ENCODE measurements at regions not wholly inside any gene's neighbourhood (a gene's known extent, or its start where the extent isn't known, plus 50 kb on each side); places are given as distances from the start of the nearest gene placed in this dataset.

DNA sequence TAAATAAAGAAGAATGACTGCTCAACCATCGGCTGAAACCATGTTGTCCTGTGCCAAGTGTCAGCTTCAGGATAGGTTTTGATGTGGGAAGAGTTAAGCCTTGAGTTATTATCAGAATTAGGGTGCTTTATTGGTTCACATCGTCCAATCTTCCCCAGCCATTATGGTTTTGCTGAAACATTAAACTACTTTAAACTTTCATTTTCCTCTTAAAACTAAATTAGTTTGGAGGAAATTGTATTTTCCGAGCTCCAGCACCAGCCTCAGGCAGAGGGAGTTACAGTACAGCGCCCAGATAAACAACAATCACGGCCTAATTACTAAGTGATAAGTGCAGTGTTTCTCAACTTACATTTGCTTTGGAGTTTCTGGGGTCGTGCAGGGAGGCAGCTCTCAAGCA is 80.2 kb downstream of the TMEM114 start:
- H3K27me3 Mint-ChIP-seq (ENCODE audit: unreplicated experiment): peaks cover 2% of the 10 kb centered on the region
- TF ChIP-seq, protein P1, sequence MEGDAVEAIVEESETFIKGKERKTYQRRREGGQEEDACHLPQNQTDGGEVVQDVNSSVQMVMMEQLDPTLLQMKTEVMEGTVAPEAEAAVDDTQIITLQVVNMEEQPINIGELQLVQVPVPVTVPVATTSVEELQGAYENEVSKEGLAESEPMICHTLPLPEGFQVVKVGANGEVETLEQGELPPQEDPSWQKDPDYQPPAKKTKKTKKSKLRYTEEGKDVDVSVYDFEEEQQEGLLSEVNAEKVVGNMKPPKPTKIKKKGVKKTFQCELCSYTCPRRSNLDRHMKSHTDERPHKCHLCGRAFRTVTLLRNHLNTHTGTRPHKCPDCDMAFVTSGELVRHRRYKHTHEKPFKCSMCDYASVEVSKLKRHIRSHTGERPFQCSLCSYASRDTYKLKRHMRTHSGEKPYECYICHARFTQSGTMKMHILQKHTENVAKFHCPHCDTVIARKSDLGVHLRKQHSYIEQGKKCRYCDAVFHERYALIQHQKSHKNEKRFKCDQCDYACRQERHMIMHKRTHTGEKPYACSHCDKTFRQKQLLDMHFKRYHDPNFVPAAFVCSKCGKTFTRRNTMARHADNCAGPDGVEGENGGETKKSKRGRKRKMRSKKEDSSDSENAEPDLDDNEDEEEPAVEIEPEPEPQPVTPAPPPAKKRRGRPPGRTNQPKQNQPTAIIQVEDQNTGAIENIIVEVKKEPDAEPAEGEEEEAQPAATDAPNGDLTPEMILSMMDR (IDR thresholded peaks at IDR 0.05; ENCODE audit: unreplicated experiment): no peak
- no peaks in the 10 kb centered on the region for H3K36me3 Mint-ChIP-seq (ENCODE audit: low read depth, unreplicated experiment)
- no peaks in the 10 kb centered on the region for H3K4me1 Mint-ChIP-seq (ENCODE audit: unreplicated experiment)
- DNase-seq (ENCODE audit: low spot score): no peak
- no peak overlapping the region for H3K4me3 Mint-ChIP-seq (ENCODE audit: unreplicated experiment)
- H3K9me3 Mint-ChIP-seq (ENCODE audit: unreplicated experiment): no peaks in the 10 kb centered on the region
- no peak overlapping the region for H3K27ac Mint-ChIP-seq (ENCODE audit: unreplicated experiment)

DNA sequence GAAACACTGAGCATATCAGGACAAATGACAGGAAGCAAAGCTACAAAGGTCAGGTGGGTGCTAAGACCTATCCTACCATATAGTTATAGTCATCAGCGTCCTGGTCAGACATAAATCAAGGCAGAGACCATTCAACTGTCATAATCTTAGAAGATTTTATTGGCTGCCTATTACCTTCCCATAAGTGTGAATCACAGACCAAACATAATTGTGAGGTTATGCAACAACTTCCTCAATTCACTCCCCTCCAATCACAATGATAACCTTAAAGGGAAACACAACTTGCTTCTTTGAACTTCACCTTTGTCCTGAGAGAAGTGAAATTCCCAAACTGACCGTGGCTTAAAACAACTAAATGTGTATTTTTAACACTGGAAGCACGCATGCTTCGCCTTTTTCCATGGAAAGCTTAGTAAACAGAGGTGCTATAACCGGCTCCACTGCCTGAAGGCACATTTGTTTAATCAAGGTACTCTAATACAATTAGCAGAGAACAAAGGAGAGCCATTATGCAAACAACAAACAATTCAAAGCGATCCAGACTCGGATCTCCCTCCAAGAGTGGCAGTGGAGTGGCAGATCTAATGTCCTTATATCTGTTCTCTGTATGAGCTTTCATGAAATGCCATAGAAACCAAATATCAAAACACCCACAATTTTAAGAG is 84.9 kb downstream of the TMEM114 start:
- Mint-ChIP-seq H3K27me3 (ENCODE audit: unreplicated experiment) (peaks cover 3% of the 10 kb centered on the region), H3K27ac (ENCODE audit: unreplicated experiment) (no peak overlapping the region), H3K36me3 (ENCODE audit: low read depth, unreplicated experiment) (no peaks in the 10 kb centered on the region), H3K9me3 (ENCODE audit: unreplicated experiment) (no peaks in the 10 kb centered on the region), H3K4me1 (ENCODE audit: unreplicated experiment) (no peaks in the 10 kb centered on the region), H3K4me3 (ENCODE audit: unreplicated experiment) (no peak overlapping the region)
- DNase-seq (ENCODE audit: low spot score): no peak
- TF ChIP-seq, protein P1 (IDR thresholded peaks at IDR 0.05; ENCODE audit: unreplicated experiment): no peak

DNA sequence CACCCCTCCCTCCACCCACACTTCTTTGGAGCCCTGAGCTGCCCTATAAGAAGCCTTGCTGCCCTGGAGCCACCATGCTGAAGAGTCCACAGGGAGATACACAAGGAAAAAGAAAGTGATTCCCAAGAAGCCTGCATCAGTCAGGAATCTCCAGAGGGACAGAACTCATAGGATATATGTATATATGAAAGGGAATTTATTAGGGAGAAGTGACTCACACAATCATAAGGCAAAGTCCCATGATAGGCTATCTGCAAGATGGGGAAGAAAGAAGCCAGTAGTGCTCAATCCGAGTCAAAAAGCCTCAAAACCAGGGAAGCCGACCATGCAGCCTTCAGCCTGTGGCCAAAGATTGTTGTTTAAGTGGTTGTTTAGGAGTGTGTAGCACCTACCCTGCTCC is 87.9 kb downstream of the TMEM114 start:
- TF ChIP-seq, protein P1 (IDR thresholded peaks at IDR 0.05; ENCODE audit: unreplicated experiment): no peak
- H3K4me3 Mint-ChIP-seq (ENCODE audit: unreplicated experiment): no peak overlapping the region
- peaks cover 4% of the 10 kb centered on the region for H3K27me3 Mint-ChIP-seq (ENCODE audit: unreplicated experiment)
- H3K4me1 Mint-ChIP-seq (ENCODE audit: unreplicated experiment): no peaks in the 10 kb centered on the region
- H3K36me3 Mint-ChIP-seq (ENCODE audit: low read depth, unreplicated experiment): no peaks in the 10 kb centered on the region
- H3K27ac Mint-ChIP-seq (ENCODE audit: unreplicated experiment): no peak overlapping the region
- H3K9me3 Mint-ChIP-seq (ENCODE audit: unreplicated experiment): no peaks in the 10 kb centered on the region
- DNase-seq (ENCODE audit: low spot score): no peak

DNA sequence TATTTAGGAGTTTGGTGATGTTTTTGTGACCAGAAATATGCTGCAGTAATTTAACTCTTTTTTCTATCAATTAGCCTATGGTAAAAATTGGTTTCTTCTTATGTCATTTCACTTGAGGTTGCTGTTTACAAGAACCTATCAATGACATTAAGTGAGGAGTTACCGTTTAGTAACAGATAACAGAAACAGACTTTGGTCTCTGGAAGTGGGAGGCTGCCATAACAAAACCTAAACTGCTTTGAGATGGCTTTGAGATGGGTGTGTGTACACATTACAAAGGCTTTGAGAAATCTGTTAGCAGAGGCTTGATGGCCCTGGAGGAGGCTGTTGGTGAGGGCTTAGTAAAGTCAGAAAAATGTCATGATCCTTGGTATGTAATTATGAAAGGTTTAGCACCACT is 90.0 kb downstream of the TMEM114 start:
- H3K36me3 Mint-ChIP-seq (ENCODE audit: low read depth, unreplicated experiment): no peaks in the 10 kb centered on the region
- H3K27ac Mint-ChIP-seq (ENCODE audit: unreplicated experiment): no peak overlapping the region
- peaks cover 4% of the 10 kb centered on the region for H3K27me3 Mint-ChIP-seq (ENCODE audit: unreplicated experiment)
- no peak overlapping the region for H3K4me3 Mint-ChIP-seq (ENCODE audit: unreplicated experiment)
- no peaks in the 10 kb centered on the region for H3K4me1 Mint-ChIP-seq (ENCODE audit: unreplicated experiment)
- no peak for DNase-seq (ENCODE audit: low spot score)
- H3K9me3 Mint-ChIP-seq (ENCODE audit: unreplicated experiment): no peaks in the 10 kb centered on the region
- TF ChIP-seq, protein P1 (IDR thresholded peaks at IDR 0.05; ENCODE audit: unreplicated experiment): no peak

DNA sequence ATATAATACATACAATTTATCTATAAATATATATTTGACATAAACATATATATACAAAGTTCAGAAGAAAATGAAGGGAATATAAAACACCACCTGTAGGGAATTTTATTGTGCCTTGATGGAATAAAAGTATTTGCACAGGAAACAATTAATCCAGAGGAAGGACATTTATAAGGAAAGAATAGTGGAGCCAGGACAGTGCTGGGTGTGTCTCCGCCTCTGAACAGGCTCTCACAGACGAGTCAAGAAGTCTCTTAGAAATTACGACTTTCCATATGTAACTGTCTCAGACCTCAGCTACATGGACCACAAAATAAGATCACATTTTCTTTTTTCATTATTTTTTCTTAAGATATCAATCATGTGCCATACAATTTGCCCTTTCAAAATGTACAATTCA is 93.9 kb downstream of the TMEM114 start:
- H3K9me3 Mint-ChIP-seq (ENCODE audit: unreplicated experiment): no peaks in the 10 kb centered on the region
- H3K36me3 Mint-ChIP-seq (ENCODE audit: low read depth, unreplicated experiment): no peaks in the 10 kb centered on the region
- DNase-seq (ENCODE audit: low spot score): no peak
- no peaks in the 10 kb centered on the region for H3K4me1 Mint-ChIP-seq (ENCODE audit: unreplicated experiment)
- no peak overlapping the region for H3K4me3 Mint-ChIP-seq (ENCODE audit: unreplicated experiment)
- peaks cover 4% of the 10 kb centered on the region for H3K27me3 Mint-ChIP-seq (ENCODE audit: unreplicated experiment)
- no peak overlapping the region for H3K27ac Mint-ChIP-seq (ENCODE audit: unreplicated experiment)
- TF ChIP-seq, protein P1 (IDR thresholded peaks at IDR 0.05; ENCODE audit: unreplicated experiment): no peak

All from endothelial cell (in vitro differentiated cells).